ENCODE measurements at regions not wholly inside any gene's neighbourhood (a gene's known extent, or its start where the extent isn't known, plus 50 kb on each side); places are given as distances from the start of the nearest gene placed in this dataset.

GRCh38 chr16:35506898-35507194 lies 2047.4 kb downstream of the TP53TG3F start:
- Histone ChIP-seq H3K27ac (ENCODE audit: insufficient read depth, low read depth, low read length, poor library complexity, severe bottlenecking) (no peak overlapping the region), H3K36me3 (ENCODE audit: control insufficient read depth, insufficient read depth, low read length) (no peaks in the 10 kb centered on the region), H3K9me3 (ENCODE audit: control insufficient read depth, low read length) (peaks cover 18% of the 10 kb centered on the region), H3K4me3 (ENCODE audit: insufficient read depth, low read depth, low read length) (no peak overlapping the region), H3K4me1 (ENCODE audit: control insufficient read depth, insufficient read depth, low read length) (no peaks in the 10 kb centered on the region), H3K27me3 (ENCODE audit: control insufficient read depth, insufficient read depth, low read length, poor library complexity, severe bottlenecking) (no peaks in the 10 kb centered on the region)
- WGBS, 2 experiments, result 92 to 93% methylated on average over 16 of the region's 16 CpGs

GRCh38 chr16:35510701-35511100 lies 2051.3 kb downstream of the TP53TG3F start:
- H3K27ac ChIP-seq (ENCODE audit: insufficient read depth, low read depth, low read length, poor library complexity, severe bottlenecking), result no peak overlapping the region
- WGBS, 2 experiments, result 29 to 38% methylated on average over 1 of the region's 1 CpG
- no peak overlapping the region for H3K4me3 ChIP-seq (ENCODE audit: insufficient read depth, low read depth, low read length)
- peaks cover 24% of the 10 kb centered on the region for H3K9me3 ChIP-seq (ENCODE audit: control insufficient read depth, low read length)
- no peaks in the 10 kb centered on the region for H3K27me3 ChIP-seq (ENCODE audit: control insufficient read depth, insufficient read depth, low read length, poor library complexity, severe bottlenecking)
- no peaks in the 10 kb centered on the region for H3K36me3 ChIP-seq (ENCODE audit: control insufficient read depth, insufficient read depth, low read length)
- H3K4me1 ChIP-seq (ENCODE audit: control insufficient read depth, insufficient read depth, low read length), result no peaks in the 10 kb centered on the region

GRCh38 chr16:35516551-35516950 lies 2057.1 kb downstream of the TP53TG3F start:
- Histone ChIP-seq H3K9me3 (ENCODE audit: control insufficient read depth, low read length) (peaks cover 17% of the 10 kb centered on the region), H3K27ac (ENCODE audit: insufficient read depth, low read depth, low read length, poor library complexity, severe bottlenecking) (no peak overlapping the region), H3K27me3 (ENCODE audit: control insufficient read depth, insufficient read depth, low read length, poor library complexity, severe bottlenecking) (no peaks in the 10 kb centered on the region), H3K4me3 (ENCODE audit: insufficient read depth, low read depth, low read length) (no peak overlapping the region), H3K4me1 (ENCODE audit: control insufficient read depth, insufficient read depth, low read length) (no peaks in the 10 kb centered on the region), H3K36me3 (ENCODE audit: control insufficient read depth, insufficient read depth, low read length) (no peaks in the 10 kb centered on the region)

GRCh38 chr16:35516971-35517370 lies 2057.6 kb downstream of the TP53TG3F start:
- Histone ChIP-seq H3K27ac (ENCODE audit: insufficient read depth, low read depth, low read length, poor library complexity, severe bottlenecking) (no peak overlapping the region), H3K9me3 (ENCODE audit: control insufficient read depth, low read length) (peaks cover 17% of the 10 kb centered on the region), H3K4me3 (ENCODE audit: insufficient read depth, low read depth, low read length) (no peak overlapping the region), H3K4me1 (ENCODE audit: control insufficient read depth, insufficient read depth, low read length) (no peaks in the 10 kb centered on the region), H3K36me3 (ENCODE audit: control insufficient read depth, insufficient read depth, low read length) (no peaks in the 10 kb centered on the region), H3K27me3 (ENCODE audit: control insufficient read depth, insufficient read depth, low read length, poor library complexity, severe bottlenecking) (no peaks in the 10 kb centered on the region)
- 67 to 71% methylated on average over 8 of the region's 8 CpGs for WGBS, 2 experiments

- Histone ChIP-seq H3K4me3 (ENCODE audit: insufficient read depth, low read depth, low read length) (no peak overlapping the region), H3K9me3 (ENCODE audit: control insufficient read depth, low read length) (peaks cover 11% of the 10 kb centered on the region), H3K27me3 (ENCODE audit: control insufficient read depth, insufficient read depth, low read length, poor library complexity, severe bottlenecking) (no peaks in the 10 kb centered on the region), H3K4me1 (ENCODE audit: control insufficient read depth, insufficient read depth, low read length) (no peaks in the 10 kb centered on the region), H3K27ac (ENCODE audit: insufficient read depth, low read depth, low read length, poor library complexity, severe bottlenecking) (no peak overlapping the region), H3K36me3 (ENCODE audit: control insufficient read depth, insufficient read depth, low read length) (no peaks in the 10 kb centered on the region)
These were observed 2064.6 kb downstream of the TP53TG3F start for GRCh38 chr16:35523991-35524390.

GRCh38 chr16:35525979-35526590 lies 2066.7 kb downstream of the TP53TG3F start:
- H3K4me1 ChIP-seq (ENCODE audit: control insufficient read depth, insufficient read depth, low read length), result no peaks in the 10 kb centered on the region
- no peaks in the 10 kb centered on the region for H3K36me3 ChIP-seq (ENCODE audit: control insufficient read depth, insufficient read depth, low read length)
- H3K27me3 ChIP-seq (ENCODE audit: control insufficient read depth, insufficient read depth, low read length, poor library complexity, severe bottlenecking), result no peaks in the 10 kb centered on the region
- H3K27ac ChIP-seq (ENCODE audit: insufficient read depth, low read depth, low read length, poor library complexity, severe bottlenecking), result no peak overlapping the region
- no peak overlapping the region for H3K4me3 ChIP-seq (ENCODE audit: insufficient read depth, low read depth, low read length)
- 85 to 86% methylated on average over 26 of the region's 26 CpGs for WGBS, 2 experiments
- peaks cover 10% of the 10 kb centered on the region for H3K9me3 ChIP-seq (ENCODE audit: control insufficient read depth, low read length)

- Histone ChIP-seq H3K9me3 (ENCODE audit: control insufficient read depth, low read length) (peaks cover 16% of the 10 kb centered on the region), H3K27ac (ENCODE audit: insufficient read depth, low read depth, low read length, poor library complexity, severe bottlenecking) (no peak overlapping the region)
- WGBS, 2 experiments, result 82 to 85% methylated on average over 4 of the region's 4 CpGs
These were observed 2073.2 kb downstream of the TP53TG3F start for GRCh38 chr16:35532576-35532975.

GRCh38 chr16:35533683-35534082 lies 2074.3 kb downstream of the TP53TG3F start:
- Histone ChIP-seq H3K9me3 (ENCODE audit: control insufficient read depth, low read length) (peaks cover 16% of the 10 kb centered on the region), H3K27me3 (ENCODE audit: control insufficient read depth, insufficient read depth, low read length, poor library complexity, severe bottlenecking) (no peaks in the 10 kb centered on the region), H3K4me1 (ENCODE audit: control insufficient read depth, insufficient read depth, low read length) (no peaks in the 10 kb centered on the region), H3K27ac (ENCODE audit: insufficient read depth, low read depth, low read length, poor library complexity, severe bottlenecking) (no peak overlapping the region), H3K36me3 (ENCODE audit: control insufficient read depth, insufficient read depth, low read length) (no peaks in the 10 kb centered on the region), H3K4me3 (ENCODE audit: insufficient read depth, low read depth, low read length) (no peak overlapping the region)
- WGBS, 2 experiments, result 75% methylated on average over 1 of the region's 2 CpGs; no CpG with 5 or more reads in 1 of the 2 experiments

More at GRCh38 chr16:35532576-35532975, 2073.2 kb downstream of the TP53TG3F start:
- H3K4me3 ChIP-seq (ENCODE audit: insufficient read depth, low read depth, low read length), result no peak overlapping the region
- no peaks in the 10 kb centered on the region for H3K4me1 ChIP-seq (ENCODE audit: control insufficient read depth, insufficient read depth, low read length)
- H3K36me3 ChIP-seq (ENCODE audit: control insufficient read depth, insufficient read depth, low read length), result no peaks in the 10 kb centered on the region
- H3K27me3 ChIP-seq (ENCODE audit: control insufficient read depth, insufficient read depth, low read length, poor library complexity, severe bottlenecking), result no peaks in the 10 kb centered on the region

- Histone ChIP-seq H3K4me3 (ENCODE audit: insufficient read depth, low read depth, low read length) (no peak overlapping the region), H3K4me1 (ENCODE audit: control insufficient read depth, insufficient read depth, low read length) (no peaks in the 10 kb centered on the region), H3K27me3 (ENCODE audit: control insufficient read depth, insufficient read depth, low read length, poor library complexity, severe bottlenecking) (no peaks in the 10 kb centered on the region), H3K9me3 (ENCODE audit: control insufficient read depth, low read length) (peaks cover 5% of the 10 kb centered on the region), H3K27ac (ENCODE audit: insufficient read depth, low read depth, low read length, poor library complexity, severe bottlenecking) (no peak overlapping the region), H3K36me3 (ENCODE audit: control insufficient read depth, insufficient read depth, low read length) (no peaks in the 10 kb centered on the region)
- 87 to 89% methylated on average over 27 of the region's 27 CpGs for WGBS, 2 experiments
These were observed 2084.1 kb downstream of the TP53TG3F start for GRCh38 chr16:35543486-35543885.

- no peak overlapping the region for H3K4me3 ChIP-seq (ENCODE audit: insufficient read depth, low read depth, low read length)
- no peaks in the 10 kb centered on the region for H3K36me3 ChIP-seq (ENCODE audit: control insufficient read depth, insufficient read depth, low read length)
- H3K27me3 ChIP-seq (ENCODE audit: control insufficient read depth, insufficient read depth, low read length, poor library complexity, severe bottlenecking), result no peaks in the 10 kb centered on the region
- WGBS, 2 experiments, result 89 to 90% methylated on average over 30 to 31 of the region's 31 CpGs
- H3K27ac ChIP-seq (ENCODE audit: insufficient read depth, low read depth, low read length, poor library complexity, severe bottlenecking), result no peak overlapping the region
- H3K4me1 ChIP-seq (ENCODE audit: control insufficient read depth, insufficient read depth, low read length), result no peaks in the 10 kb centered on the region
- H3K9me3 ChIP-seq (ENCODE audit: control insufficient read depth, low read length), result peaks cover 21% of the 10 kb centered on the region
These were observed 2093.4 kb downstream of the TP53TG3F start for GRCh38 chr16:35552763-35553162.

- no peaks in the 10 kb centered on the region for H3K36me3 ChIP-seq (ENCODE audit: control insufficient read depth, insufficient read depth, low read length)
- H3K27me3 ChIP-seq (ENCODE audit: control insufficient read depth, insufficient read depth, low read length, poor library complexity, severe bottlenecking), result no peaks in the 10 kb centered on the region
- no peaks in the 10 kb centered on the region for H3K4me1 ChIP-seq (ENCODE audit: control insufficient read depth, insufficient read depth, low read length)
- H3K27ac ChIP-seq (ENCODE audit: insufficient read depth, low read depth, low read length, poor library complexity, severe bottlenecking), result no peak overlapping the region
- no peak overlapping the region for H3K4me3 ChIP-seq (ENCODE audit: insufficient read depth, low read depth, low read length)
- H3K9me3 ChIP-seq (ENCODE audit: control insufficient read depth, low read length), result peaks cover 15% of the 10 kb centered on the region
- 75 to 78% methylated on average over 2 of the region's 2 CpGs for WGBS, 2 experiments
These were observed 2098.3 kb downstream of the TP53TG3F start for GRCh38 chr16:35557731-35558130.

Data from ectodermal cell (in vitro differentiated cells).